ENCODE measurements at regions not wholly inside any gene's neighbourhood (a gene's known extent, or its start where the extent isn't known, plus 50 kb on each side); places are given as distances from the start of the nearest gene placed in this dataset.

- Histone ChIP-seq H3K36me3 (ENCODE audit: insufficient read depth, low read length) (no peaks in the 10 kb centered on the region), H3K4me2 (ENCODE audit: low read depth, low read length, poor library complexity, severe bottlenecking) (no peak overlapping the region), H2AFZ (ENCODE audit: low read length) (no peak overlapping the region), H3K79me2 (ENCODE audit: insufficient read depth, low read length) (no peaks in the 10 kb centered on the region), H3K9ac (ENCODE audit: low read depth, low read length, poor library complexity, severe bottlenecking) (no peak overlapping the region), H3K9me2 (replicated peaks; ENCODE audit: low read depth, low read length) (no peaks in the 10 kb centered on the region), H3K4me1 (ENCODE audit: insufficient read depth, low read length, poor library complexity, severe bottlenecking) (no peaks in the 10 kb centered on the region), H4K20me1 (ENCODE audit: insufficient read depth, low read length, poor library complexity, severe bottlenecking) (no peaks in the 10 kb centered on the region), H3K9me3 (ENCODE audit: insufficient read depth, low read depth, low read length) (no peaks in the 10 kb centered on the region), H3K27me3 (ENCODE audit: insufficient read depth, low read length, poor library complexity, severe bottlenecking) (no peaks in the 10 kb centered on the region), H3F3A (ENCODE audit: low read depth) (no peaks in the 10 kb centered on the region), H3K4me3 (ENCODE audit: low read length, poor library complexity, severe bottlenecking) (no peak overlapping the region)
- TF ChIP-seq CTCF (conservative IDR thresholded peaks at IDR 0.05; ENCODE audit: low read length) (no peak), EZH2phosphoT487 (IDR thresholded peaks at IDR 0.05; ENCODE audit: borderline replicate concordance) (no peak)
These were observed 109.1 kb downstream of the MYCN start for GRCh38 chr2:16049406-16049805.

GRCh38 chr2:16048466-16048865 lies 108.1 kb downstream of the MYCN start:
- Histone ChIP-seq H3K4me2 (ENCODE audit: low read depth, low read length, poor library complexity, severe bottlenecking) (no peak overlapping the region), H3K4me3 (ENCODE audit: low read length, poor library complexity, severe bottlenecking) (no peak overlapping the region), H3K9me2 (replicated peaks; ENCODE audit: low read depth, low read length) (no peaks in the 10 kb centered on the region), H3K9me3 (ENCODE audit: insufficient read depth, low read depth, low read length) (no peaks in the 10 kb centered on the region), H3F3A (ENCODE audit: low read depth) (no peaks in the 10 kb centered on the region), H2AFZ (ENCODE audit: low read length) (no peak overlapping the region), H3K36me3 (ENCODE audit: insufficient read depth, low read length) (no peaks in the 10 kb centered on the region), H3K27me3 (ENCODE audit: insufficient read depth, low read length, poor library complexity, severe bottlenecking) (no peaks in the 10 kb centered on the region), H3K9ac (ENCODE audit: low read depth, low read length, poor library complexity, severe bottlenecking) (no peak overlapping the region), H4K20me1 (ENCODE audit: insufficient read depth, low read length, poor library complexity, severe bottlenecking) (no peaks in the 10 kb centered on the region), H3K4me1 (ENCODE audit: insufficient read depth, low read length, poor library complexity, severe bottlenecking) (no peaks in the 10 kb centered on the region), H3K79me2 (ENCODE audit: insufficient read depth, low read length) (no peaks in the 10 kb centered on the region)
- TF ChIP-seq EZH2phosphoT487 (IDR thresholded peaks at IDR 0.05; ENCODE audit: borderline replicate concordance) = no peak
- TF ChIP-seq CTCF (conservative IDR thresholded peaks at IDR 0.05; ENCODE audit: low read length) = no peak

- Histone ChIP-seq H3K9me3 (ENCODE audit: insufficient read depth, low read depth, low read length) (no peaks in the 10 kb centered on the region), H3K4me2 (ENCODE audit: low read depth, low read length, poor library complexity, severe bottlenecking) (no peak overlapping the region), H3K9me2 (replicated peaks; ENCODE audit: low read depth, low read length) (no peaks in the 10 kb centered on the region), H3K9ac (ENCODE audit: low read depth, low read length, poor library complexity, severe bottlenecking) (no peak overlapping the region), H3K27me3 (ENCODE audit: insufficient read depth, low read length, poor library complexity, severe bottlenecking) (no peaks in the 10 kb centered on the region), H3K79me2 (ENCODE audit: insufficient read depth, low read length) (no peaks in the 10 kb centered on the region), H3K4me1 (ENCODE audit: insufficient read depth, low read length, poor library complexity, severe bottlenecking) (no peaks in the 10 kb centered on the region), H4K20me1 (ENCODE audit: insufficient read depth, low read length, poor library complexity, severe bottlenecking) (no peaks in the 10 kb centered on the region), H3K36me3 (ENCODE audit: insufficient read depth, low read length) (no peaks in the 10 kb centered on the region), H2AFZ (ENCODE audit: low read length) (no peak overlapping the region), H3K4me3 (ENCODE audit: low read length, poor library complexity, severe bottlenecking) (no peak overlapping the region), H3F3A (ENCODE audit: low read depth) (no peaks in the 10 kb centered on the region)
- no peak for TF ChIP-seq CTCF (conservative IDR thresholded peaks at IDR 0.05; ENCODE audit: low read length)
- no peak for TF ChIP-seq EZH2phosphoT487 (IDR thresholded peaks at IDR 0.05; ENCODE audit: borderline replicate concordance)
These were observed 107.4 kb downstream of the MYCN start for GRCh38 chr2:16047701-16048100.
